Prostate gland (tissue), 2 donors: ENCODE measurements at regions not wholly inside any gene's neighbourhood (a gene's known extent, or its start where the extent isn't known, plus 50 kb on each side); places are given as distances from the start of the nearest gene placed in this dataset.

Source experiments
- CTCF ChIP-seq, 4 experiments: fragments of 200-600 bp in 2 of 4; fragments of 450-650 bp in 2 of 4; sonication (generic) in 2 of 4; IDR thresholded peaks; 1 replicate in 3 of 4; 2 replicates in 1 of 4; pipeline ENCODE4 v1.5.1; 2016 to 2019; ENCODE audit warnings: antibody characterized with exemption in 4 of 4, mild to moderate bottlenecking in 2 of 4, moderate library complexity in 2 of 4
- POLR2A ChIP-seq: fragments of 450-650 bp; IDR thresholded peaks from one replicate; pipeline ENCODE4 v1.6.1; 2016; ENCODE audit warnings: antibody characterized with exemption, mild to moderate bottlenecking
- POLR2AphosphoS5 ChIP-seq: sonication (generic); formaldehyde crosslinking; IDR thresholded peaks from one replicate; pipeline ENCODE4 v1.6.1; 2017; ENCODE audit warnings: antibody characterized with exemption

DNA sequence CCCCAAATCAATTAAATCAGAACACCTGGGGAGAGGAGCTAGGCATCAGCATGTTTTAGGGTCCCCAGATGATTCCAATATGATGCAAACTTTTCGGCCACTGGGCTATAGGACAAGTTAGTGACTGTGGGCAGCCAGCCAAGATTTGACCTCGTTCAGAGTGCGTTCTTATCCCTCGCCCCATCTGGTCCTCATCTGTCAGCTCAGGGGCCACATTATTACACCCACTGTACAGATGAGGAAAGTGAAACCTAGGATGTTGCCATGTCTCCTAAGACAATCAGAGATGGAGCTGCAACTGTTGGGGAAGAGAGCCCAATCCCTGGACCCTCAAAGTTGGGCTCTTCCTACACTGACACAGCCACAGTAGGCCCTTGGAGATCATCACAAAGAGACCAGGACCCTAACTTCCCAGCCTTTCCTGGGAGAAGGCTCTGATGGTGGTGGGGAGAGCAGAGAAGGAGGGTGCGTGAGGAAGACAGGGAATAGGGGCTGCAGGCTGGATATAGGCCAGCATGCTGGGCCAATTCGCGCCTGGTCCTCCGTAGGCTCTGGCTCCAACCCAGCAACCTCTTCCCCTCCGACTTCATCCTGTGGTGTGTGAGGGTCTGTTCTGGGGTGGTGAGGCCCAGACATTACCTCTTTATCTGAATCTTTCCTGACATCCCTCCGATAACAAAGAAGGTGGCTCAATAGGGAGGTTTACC is 109.4 kb upstream of the ZMIZ1 start:
- no peak for TF ChIP-seq POLR2A
- TF ChIP-seq CTCF (IDR thresholded peaks at IDR 0.05): no peak
- TF ChIP-seq POLR2AphosphoS5: no peak
